Frontal cortex (tissue), 1 donor: ENCODE measurements at regions not wholly inside any gene's neighbourhood (a gene's known extent, or its start where the extent isn't known, plus 50 kb on each side); places are given as distances from the start of the nearest gene placed in this dataset. TPM values are rescaled to one million over a fixed set of nuclear protein-coding genes. Genes with fewer than 3 reads are reported as not detected.

Experiments used
- small RNA-seq: library from RNA; depleted of rRNA; stranded (forward); fragments of <200 nt; gene quantifications from one replicate; pipeline ENCODE3, GENCODE V24; 2014

Small RNAs in the stretch of these regions (small RNA-seq; reads per million reads assigned to genes)
- gene RF00019: not detected
